ENCODE measurements at regions not wholly inside any gene's neighbourhood (a gene's known extent, or its start where the extent isn't known, plus 50 kb on each side); places are given as distances from the start of the nearest gene placed in this dataset.
"Not testable (repeated sequence)": the region's sequence is repeated elsewhere in the genome, so short reads cannot be mapped to it uniquely, and the experiment has no call there.

- Histone ChIP-seq H3K4me2 (ENCODE audit: low read length) (no peak overlapping the region), H4K20me1 (ENCODE audit: insufficient read depth, low read length) (no peaks in the 10 kb centered on the region), H3K9me2 (ENCODE audit: insufficient read depth, low read length) (no peaks in the 10 kb centered on the region), H3K79me2 (ENCODE audit: insufficient read depth, low read depth, low read length) (no peaks in the 10 kb centered on the region), H3K4me3 (ENCODE audit: low read depth, low read length, poor library complexity, severe bottlenecking) (no peak overlapping the region), H3K9me3 (ENCODE audit: low read length) (peaks cover 15% of the 10 kb centered on the region; the same call in 1 of the 2 replicates), H3K36me3 (ENCODE audit: insufficient read depth, low read length) (no peaks in the 10 kb centered on the region), H3K27ac (ENCODE audit: low read depth, low read length, poor library complexity, severe bottlenecking) (no peak overlapping the region), H3K4me1 (ENCODE audit: insufficient read depth, low read length, poor library complexity, severe bottlenecking) (no peaks in the 10 kb centered on the region), H2AFZ (ENCODE audit: low read length) (no peak overlapping the region)
- DNase-seq (ENCODE audit: low spot score): no peak
- intact Hi-C loops (cut with micrococcal nuclease; ENCODE audit: unreplicated experiment): no loop called here
- POLR2A ChIA-PET: interaction anchor here (0.6 kb wide), 1 partner anchor 228 kb away, joined by 4 read pairs; no protein-coding TSS in a partner anchor
- BruUV-seq (replicated peaks): no TSS peak
- CTCF ChIA-PET (ENCODE audit: unreplicated experiment): no interaction called here
- TF ChIP-seq EZH2phosphoT487 (IDR thresholded peaks at IDR 0.05; ENCODE audit: borderline replicate concordance, low read depth, low read length) (no peak), CTCF (conservative IDR thresholded peaks at IDR 0.05; ENCODE audit: low read length) (no peak)
Measured at GRCh38 chr5:153939101-153939500, 99.6 kb downstream of the FAM114A2 start.

GRCh38 chr5:153938191-153938842, 100.4 kb downstream of the FAM114A2 start:
- Histone ChIP-seq H3K27ac (ENCODE audit: low read depth, low read length, poor library complexity, severe bottlenecking) (no peak overlapping the region), H3K79me2 (ENCODE audit: insufficient read depth, low read depth, low read length) (no peaks in the 10 kb centered on the region), H3K4me1 (ENCODE audit: insufficient read depth, low read length, poor library complexity, severe bottlenecking) (no peaks in the 10 kb centered on the region), H3K4me3 (ENCODE audit: low read depth, low read length, poor library complexity, severe bottlenecking) (no peak overlapping the region), H3K9me2 (ENCODE audit: insufficient read depth, low read length) (no peaks in the 10 kb centered on the region), H2AFZ (ENCODE audit: low read length) (no peak overlapping the region), H3K36me3 (ENCODE audit: insufficient read depth, low read length) (no peaks in the 10 kb centered on the region), H3K4me2 (ENCODE audit: low read length) (no peak overlapping the region), H4K20me1 (ENCODE audit: insufficient read depth, low read length) (no peaks in the 10 kb centered on the region), H3K9me3 (ENCODE audit: low read length) (peaks cover 15% of the 10 kb centered on the region; the same call in 1 of the 2 replicates)
- TF ChIP-seq CTCF (conservative IDR thresholded peaks at IDR 0.05; ENCODE audit: low read length): no peak
- TF ChIP-seq EZH2phosphoT487 (IDR thresholded peaks at IDR 0.05; ENCODE audit: borderline replicate concordance, low read depth, low read length): no peak
- intact Hi-C loops (cut with micrococcal nuclease; ENCODE audit: unreplicated experiment): no loop called here
- no peak for DNase-seq (ENCODE audit: low spot score)
- ChIA-PET CTCF (ENCODE audit: unreplicated experiment) (no interaction called here), POLR2A (no interaction called here)
- BruUV-seq (replicated peaks): no TSS peak

GRCh38 chr5:153937661-153938060, 101.0 kb downstream of the FAM114A2 start:
- Histone ChIP-seq H3K4me2 (ENCODE audit: low read length) (no peak overlapping the region), H3K4me3 (ENCODE audit: low read depth, low read length, poor library complexity, severe bottlenecking) (no peak overlapping the region), H4K20me1 (ENCODE audit: insufficient read depth, low read length) (no peaks in the 10 kb centered on the region), H3K9me2 (ENCODE audit: insufficient read depth, low read length) (no peaks in the 10 kb centered on the region), H3K4me1 (ENCODE audit: insufficient read depth, low read length, poor library complexity, severe bottlenecking) (no peaks in the 10 kb centered on the region), H2AFZ (ENCODE audit: low read length) (no peak overlapping the region), H3K27ac (ENCODE audit: low read depth, low read length, poor library complexity, severe bottlenecking) (no peak overlapping the region), H3K79me2 (ENCODE audit: insufficient read depth, low read depth, low read length) (no peaks in the 10 kb centered on the region), H3K36me3 (ENCODE audit: insufficient read depth, low read length) (no peaks in the 10 kb centered on the region), H3K9me3 (ENCODE audit: low read length) (peaks cover 15% of the 10 kb centered on the region; the same call in 1 of the 2 replicates)
- intact Hi-C loops (cut with micrococcal nuclease; ENCODE audit: unreplicated experiment): no loop called here
- no TSS peak for BruUV-seq (replicated peaks)
- ChIA-PET POLR2A (no interaction called here), CTCF (ENCODE audit: unreplicated experiment) (no interaction called here)
- TF ChIP-seq CTCF (conservative IDR thresholded peaks at IDR 0.05; ENCODE audit: low read length) (no peak), EZH2phosphoT487 (IDR thresholded peaks at IDR 0.05; ENCODE audit: borderline replicate concordance, low read depth, low read length) (no peak)
- no peak for DNase-seq (ENCODE audit: low spot score)

- H3K79me2 ChIP-seq (ENCODE audit: insufficient read depth, low read depth, low read length); CTCF ChIA-PET (ENCODE audit: unreplicated experiment); POLR2A ChIA-PET: not testable (repeated sequence)
Measured at GRCh38 chr5:153935151-153935550, 103.6 kb downstream of the FAM114A2 start.

More at GRCh38 chr5:153935151-153935550, 103.6 kb downstream of the FAM114A2 start:
- H3K4me1 ChIP-seq (ENCODE audit: insufficient read depth, low read length, poor library complexity, severe bottlenecking); H2AFZ ChIP-seq (ENCODE audit: low read length); H3K27ac ChIP-seq (ENCODE audit: low read depth, low read length, poor library complexity, severe bottlenecking); H3K4me2 ChIP-seq (ENCODE audit: low read length); H3K4me3 ChIP-seq (ENCODE audit: low read depth, low read length, poor library complexity, severe bottlenecking); H3K9me3 ChIP-seq (ENCODE audit: low read length); intact Hi-C loops (cut with micrococcal nuclease; ENCODE audit: unreplicated experiment); H4K20me1 ChIP-seq (ENCODE audit: insufficient read depth, low read length); H3K9me2 ChIP-seq (ENCODE audit: insufficient read depth, low read length); DNase-seq (ENCODE audit: low spot score); BruUV-seq (replicated peaks); H3K36me3 ChIP-seq (ENCODE audit: insufficient read depth, low read length): not testable (repeated sequence)
